Mesothelial cell of epicardium (in vitro differentiated cells): ENCODE measurements at regions not wholly inside any gene's neighbourhood (a gene's known extent, or its start where the extent isn't known, plus 50 kb on each side); places are given as distances from the start of the nearest gene placed in this dataset.

Source experiments
- DNase-seq, 2 experiments: peaks; one replicate each; pipeline ENCODE4 v3.0.0; 2021; ENCODE audit warnings: low spot score in 2 of 2; ENCODE audit not compliant: unreplicated experiment in 2 of 2
- H3K27ac Mint-ChIP-seq: 2 replicates; pipeline ENCODE4 v1.8.0; 2021; ENCODE audit warnings: mixed read lengths
- H3K27me3 Mint-ChIP-seq: 2 replicates; pipeline ENCODE4 v1.8.0; 2021; ENCODE audit warnings: low read depth, mixed read lengths
- H3K36me3 Mint-ChIP-seq: 2 replicates; pipeline ENCODE4 v1.8.0; 2021; ENCODE audit warnings: mixed read lengths
- H3K4me1 Mint-ChIP-seq: 2 replicates; pipeline ENCODE4 v1.8.0; 2021; ENCODE audit warnings: mixed read lengths
- H3K4me3 Mint-ChIP-seq: 2 replicates; pipeline ENCODE4 v1.8.0; 2021; ENCODE audit warnings: mild to moderate bottlenecking, moderate library complexity, mixed read lengths
- H3K9me3 Mint-ChIP-seq: 2 replicates; pipeline ENCODE4 v1.8.0; 2021; ENCODE audit warnings: mixed read lengths
- TF ChIP-seq, protein P1 (sequence below): fragments of 200-600 bp; sonication (generic); IDR thresholded peaks from one replicate; pipeline ENCODE4 v1.5.0; 2021; ENCODE audit warnings: antibody characterized with exemption; ENCODE audit not compliant: unreplicated experiment

- Mint-ChIP-seq H3K9me3 (peaks cover 3% of the 10 kb centered on the region), H3K27me3 (no peaks in the 10 kb centered on the region), H3K4me3 (no peak overlapping the region), H3K4me1 (peaks cover 36% of the 10 kb centered on the region), H3K36me3 (no peaks in the 10 kb centered on the region), H3K27ac (no peak overlapping the region)
- TF ChIP-seq, protein P1, sequence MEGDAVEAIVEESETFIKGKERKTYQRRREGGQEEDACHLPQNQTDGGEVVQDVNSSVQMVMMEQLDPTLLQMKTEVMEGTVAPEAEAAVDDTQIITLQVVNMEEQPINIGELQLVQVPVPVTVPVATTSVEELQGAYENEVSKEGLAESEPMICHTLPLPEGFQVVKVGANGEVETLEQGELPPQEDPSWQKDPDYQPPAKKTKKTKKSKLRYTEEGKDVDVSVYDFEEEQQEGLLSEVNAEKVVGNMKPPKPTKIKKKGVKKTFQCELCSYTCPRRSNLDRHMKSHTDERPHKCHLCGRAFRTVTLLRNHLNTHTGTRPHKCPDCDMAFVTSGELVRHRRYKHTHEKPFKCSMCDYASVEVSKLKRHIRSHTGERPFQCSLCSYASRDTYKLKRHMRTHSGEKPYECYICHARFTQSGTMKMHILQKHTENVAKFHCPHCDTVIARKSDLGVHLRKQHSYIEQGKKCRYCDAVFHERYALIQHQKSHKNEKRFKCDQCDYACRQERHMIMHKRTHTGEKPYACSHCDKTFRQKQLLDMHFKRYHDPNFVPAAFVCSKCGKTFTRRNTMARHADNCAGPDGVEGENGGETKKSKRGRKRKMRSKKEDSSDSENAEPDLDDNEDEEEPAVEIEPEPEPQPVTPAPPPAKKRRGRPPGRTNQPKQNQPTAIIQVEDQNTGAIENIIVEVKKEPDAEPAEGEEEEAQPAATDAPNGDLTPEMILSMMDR, result no peak
- no peak for DNase-seq
Measured at GRCh38 chr5:54693936-54694657, 176.5 kb downstream of the SNX18 start.

- peaks cover 13% of the 10 kb centered on the region for H3K9me3 Mint-ChIP-seq
- H3K4me3 Mint-ChIP-seq, result no peak overlapping the region
- no peaks in the 10 kb centered on the region for H3K27me3 Mint-ChIP-seq
- no peak overlapping the region for H3K27ac Mint-ChIP-seq
- TF ChIP-seq, protein P1, result no peak
- H3K36me3 Mint-ChIP-seq, result peaks cover 2% of the 10 kb centered on the region
- DNase-seq, result no peak
- H3K4me1 Mint-ChIP-seq, result peaks cover 36% of the 10 kb centered on the region
Measured at GRCh38 chr5:54692631-54693030, 175.1 kb downstream of the SNX18 start.

DNA sequence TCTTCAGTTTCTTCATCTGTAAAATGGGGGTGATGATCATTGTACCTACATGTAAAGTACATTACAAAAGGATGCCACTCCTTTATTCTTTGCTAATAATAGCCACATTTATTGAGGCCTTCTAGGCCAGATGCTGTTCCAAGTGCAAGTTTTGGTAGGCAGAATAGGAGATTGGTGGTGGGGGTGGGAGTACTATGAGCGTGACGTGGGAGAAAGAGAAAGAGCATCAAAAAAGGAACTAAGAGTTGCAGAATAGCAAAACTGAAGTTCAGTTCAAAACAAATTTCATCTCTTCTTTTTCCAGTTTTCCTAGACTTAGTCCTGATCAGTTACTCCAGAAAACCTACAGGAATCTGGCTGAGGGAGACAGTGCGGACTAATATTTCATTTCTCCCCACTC, 174.1 kb downstream of the SNX18 start:
- Mint-ChIP-seq H3K4me3 (no peak overlapping the region), H3K27me3 (no peaks in the 10 kb centered on the region), H3K9me3 (peaks cover 23% of the 10 kb centered on the region), H3K27ac (no peak overlapping the region), H3K4me1 (peaks cover 31% of the 10 kb centered on the region), H3K36me3 (peaks cover 4% of the 10 kb centered on the region)
- TF ChIP-seq, protein P1, result no peak
- DNase-seq, result no peak

- H3K4me3 Mint-ChIP-seq, result no peak overlapping the region
- no peaks in the 10 kb centered on the region for H3K27me3 Mint-ChIP-seq
- H3K27ac Mint-ChIP-seq, result peak overlapping the region; percentile 39
- peaks cover 31% of the 10 kb centered on the region for H3K9me3 Mint-ChIP-seq
- TF ChIP-seq, protein P1, result no peak
- no peak for DNase-seq
- H3K4me1 Mint-ChIP-seq, result peaks cover 21% of the 10 kb centered on the region
- H3K36me3 Mint-ChIP-seq, result peaks cover 4% of the 10 kb centered on the region
Measured at GRCh38 chr5:54689411-54690251, 172.1 kb downstream of the SNX18 start.

- TF ChIP-seq, protein P1, result no peak
- H3K27ac Mint-ChIP-seq, result no peak overlapping the region
- DNase-seq, result no peak
- peaks cover 2% of the 10 kb centered on the region for H3K36me3 Mint-ChIP-seq
- H3K4me3 Mint-ChIP-seq, result no peak overlapping the region
- H3K27me3 Mint-ChIP-seq, result peaks cover 3% of the 10 kb centered on the region
- no peaks in the 10 kb centered on the region for H3K4me1 Mint-ChIP-seq
- H3K9me3 Mint-ChIP-seq, result peaks cover 14% of the 10 kb centered on the region
Measured at GRCh38 chr5:54680998-54681397, 163.4 kb downstream of the SNX18 start.
